Loucy (cell line): ENCODE measurements at regions not wholly inside any gene's neighbourhood (a gene's known extent, or its start where the extent isn't known, plus 50 kb on each side); places are given as distances from the start of the nearest gene placed in this dataset.

Experiments
- H2AFZ ChIP-seq: fragments of 200-600 bp; sonication (generic); 2 replicates; pipeline ENCODE4 v1.6.0; 2016; ENCODE audit warnings: antibody characterized with exemption, mild to moderate bottlenecking, low read length, moderate library complexity
- H3F3A ChIP-seq: fragments of 200-600 bp; 2 replicates; pipeline ENCODE4 v1.6.0; 2016; ENCODE audit warnings: antibody characterized with exemption, low read depth, mild to moderate bottlenecking
- H3K27me3 ChIP-seq: fragments of 200-600 bp; sonication (generic); 2 replicates; pipeline ENCODE4 v1.6.1; 2014; ENCODE audit warnings: low read length, mild to moderate bottlenecking; ENCODE audit not compliant: insufficient read depth, poor library complexity, severe bottlenecking
- H3K36me3 ChIP-seq: fragments of 200-600 bp; sonication (generic); 2 replicates; pipeline ENCODE4 v1.6.1; 2016; ENCODE audit warnings: low read length; ENCODE audit not compliant: insufficient read depth
- H3K4me1 ChIP-seq: fragments of 200-600 bp; sonication (generic); 2 replicates; pipeline ENCODE4 v1.5.1; 2014; ENCODE audit warnings: low read length, mild to moderate bottlenecking; ENCODE audit not compliant: insufficient read depth, poor library complexity, severe bottlenecking
- H3K4me2 ChIP-seq: fragments of 200-600 bp; sonication (generic); 2 replicates; pipeline ENCODE4 v1.6.0; 2014; ENCODE audit warnings: antibody characterized with exemption, low read length, low read depth, mild to moderate bottlenecking; ENCODE audit not compliant: poor library complexity, severe bottlenecking
- H3K4me3 ChIP-seq: fragments of 200-600 bp; sonication (generic); 2 replicates; pipeline ENCODE4 v1.5.1; 2014; ENCODE audit warnings: low read length, mild to moderate bottlenecking, mixed read lengths; ENCODE audit not compliant: poor library complexity, severe bottlenecking
- H3K79me2 ChIP-seq: fragments of 200-600 bp; sonication (generic); 2 replicates; pipeline ENCODE4 v1.6.1; 2014; ENCODE audit warnings: low read length; ENCODE audit not compliant: insufficient read depth
- H3K9ac ChIP-seq: fragments of 200-600 bp; sonication (generic); 2 replicates; pipeline ENCODE4 v1.6.0; 2014; ENCODE audit warnings: mild to moderate bottlenecking, low read depth, low read length, moderate library complexity; ENCODE audit not compliant: poor library complexity, severe bottlenecking
- H3K9me2 ChIP-seq: fragments of 200-600 bp; sonication (generic); replicated peaks from 2 replicates; pipeline ENCODE4 v1.6.1; 2016; ENCODE audit warnings: low read depth, low read length, mixed read lengths
- H3K9me3 ChIP-seq: fragments of 200-600 bp; sonication (generic); 2 replicates; pipeline ENCODE4 v1.6.1; 2014; ENCODE audit warnings: mild to moderate bottlenecking, antibody characterized with exemption, low read length, low read depth; ENCODE audit not compliant: insufficient read depth
- H4K20me1 ChIP-seq: fragments of 200-600 bp; sonication (generic); 2 replicates; pipeline ENCODE4 v1.6.0; 2014; ENCODE audit warnings: antibody characterized with exemption, low read length, mild to moderate bottlenecking; ENCODE audit not compliant: insufficient read depth, poor library complexity, severe bottlenecking
- CTCF ChIP-seq: fragments of 200-600 bp; sonication (generic); conservative IDR thresholded peaks from 2 replicates; pipeline ENCODE4 v1.5.1; 2014; ENCODE audit warnings: mild to moderate bottlenecking, antibody characterized with exemption, low read length
- EZH2phosphoT487 ChIP-seq: fragments of 200-600 bp; IDR thresholded peaks from 2 replicates; pipeline ENCODE4 v1.6.1; 2018; ENCODE audit warnings: antibody characterized with exemption, mild to moderate bottlenecking, moderate library complexity, borderline replicate concordance

DNA sequence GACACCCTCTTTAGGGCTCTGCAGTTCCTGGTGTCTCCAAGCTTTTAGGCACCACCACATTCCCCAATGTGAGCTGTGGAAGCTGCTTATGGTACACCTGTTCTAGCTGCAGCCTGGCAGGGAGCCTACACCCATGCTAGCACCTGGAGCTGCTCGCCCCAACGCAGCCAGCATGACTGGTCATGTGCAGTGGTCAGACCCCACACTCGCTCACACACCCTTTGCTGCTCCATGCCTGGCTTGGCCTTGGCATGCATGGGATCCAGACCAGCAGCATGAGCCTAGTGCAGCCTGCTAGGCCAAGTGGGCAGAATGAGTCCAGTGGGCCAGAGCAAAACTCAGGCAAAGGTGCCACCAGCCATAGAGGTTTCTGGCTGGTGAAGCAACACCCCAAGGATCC lies 86.4 kb upstream of the OSBPL8 start:
- Histone ChIP-seq H3K79me2 (no peaks in the 10 kb centered on the region), H3K27me3 (no peaks in the 10 kb centered on the region), H3K4me3 (no peak overlapping the region), H3K9me2 (no peaks in the 10 kb centered on the region), H3K9me3 (no peaks in the 10 kb centered on the region), H3K9ac (no peak overlapping the region), H2AFZ (no peak overlapping the region), H3F3A (no peaks in the 10 kb centered on the region), H3K4me2 (no peak overlapping the region), H3K36me3 (no peaks in the 10 kb centered on the region), H4K20me1 (no peaks in the 10 kb centered on the region), H3K4me1 (no peaks in the 10 kb centered on the region)
- TF ChIP-seq CTCF (no peak), EZH2phosphoT487 (no peak)

DNA sequence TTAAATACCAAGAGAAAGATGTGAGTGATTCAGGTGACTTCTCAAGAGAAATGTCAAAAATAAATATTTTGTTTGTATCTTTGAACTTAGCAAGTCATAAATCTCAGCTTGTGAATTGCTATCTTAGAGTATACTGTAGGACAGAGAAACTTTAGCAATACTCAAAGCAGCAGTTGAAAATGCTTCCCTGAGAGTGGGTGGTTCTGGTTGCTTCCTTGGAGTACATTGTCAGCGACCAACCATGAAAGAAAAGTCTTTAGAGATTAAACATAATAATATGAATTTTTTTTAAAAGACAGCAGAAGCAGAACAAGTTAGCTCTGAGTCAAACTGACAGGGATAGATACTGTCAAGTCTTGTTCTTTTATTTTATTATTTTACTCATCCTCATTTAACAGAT lies 86.8 kb upstream of the OSBPL8 start:
- H2AFZ ChIP-seq: no peak overlapping the region
- no peak overlapping the region for H3K4me3 ChIP-seq
- H3K9ac ChIP-seq: no peak overlapping the region
- H3K4me2 ChIP-seq: no peak overlapping the region
- H3K9me3 ChIP-seq: no peaks in the 10 kb centered on the region
- no peaks in the 10 kb centered on the region for H3K4me1 ChIP-seq
- no peaks in the 10 kb centered on the region for H4K20me1 ChIP-seq
- no peaks in the 10 kb centered on the region for H3K9me2 ChIP-seq
- no peaks in the 10 kb centered on the region for H3K27me3 ChIP-seq
- no peaks in the 10 kb centered on the region for H3K36me3 ChIP-seq
- no peaks in the 10 kb centered on the region for H3K79me2 ChIP-seq
- TF ChIP-seq CTCF: no peak
- TF ChIP-seq EZH2phosphoT487: no peak
- H3F3A ChIP-seq: no peaks in the 10 kb centered on the region

DNA sequence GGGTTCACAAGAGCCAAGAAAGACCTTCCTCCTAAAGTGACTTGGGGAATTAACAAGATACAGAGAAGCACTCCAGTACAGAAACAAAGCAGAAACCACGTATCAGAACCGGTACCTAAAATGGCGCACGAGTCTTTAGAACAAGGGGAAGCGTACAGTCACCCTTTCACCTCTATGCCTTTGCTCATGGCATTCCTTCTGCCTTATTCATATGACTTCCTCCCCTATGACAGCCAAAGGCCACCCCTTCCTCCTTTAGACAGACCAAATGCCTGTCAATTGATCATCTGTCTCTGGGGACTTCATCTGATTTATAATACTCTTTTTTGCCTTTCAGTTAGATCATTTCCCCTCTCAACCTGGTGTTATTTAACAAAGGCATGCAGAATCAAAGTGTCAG lies 89.5 kb upstream of the OSBPL8 start:
- H3K27me3 ChIP-seq: no peaks in the 10 kb centered on the region
- H3K79me2 ChIP-seq: no peaks in the 10 kb centered on the region
- no peaks in the 10 kb centered on the region for H4K20me1 ChIP-seq
- no peak overlapping the region for H3K4me3 ChIP-seq
- H3K9ac ChIP-seq: no peak overlapping the region
- H3K36me3 ChIP-seq: no peaks in the 10 kb centered on the region
- no peaks in the 10 kb centered on the region for H3K4me1 ChIP-seq
- H3K9me3 ChIP-seq: no peaks in the 10 kb centered on the region
- H3K4me2 ChIP-seq: no peak overlapping the region
- H3F3A ChIP-seq: no peaks in the 10 kb centered on the region
- TF ChIP-seq EZH2phosphoT487 (no peak), CTCF (no peak)
- H3K9me2 ChIP-seq: no peaks in the 10 kb centered on the region
- H2AFZ ChIP-seq: no peak overlapping the region
